Endodermal cell (in vitro differentiated cells): ENCODE measurements at regions not wholly inside any gene's neighbourhood (a gene's known extent, or its start where the extent isn't known, plus 50 kb on each side); places are given as distances from the start of the nearest gene placed in this dataset.

Experiments
- DNase-seq: peaks from one replicate; pipeline ENCODE4 v3.0.0-alpha.2; 2017
- H3K27ac ChIP-seq: 2 replicates; pipeline ENCODE4 v1.5.1; 2013; ENCODE audit warnings: mild to moderate bottlenecking, low read depth, low read length, moderate library complexity
- H3K27me3 ChIP-seq: 2 replicates; pipeline ENCODE4 v1.6.1; 2013; ENCODE audit warnings: mild to moderate bottlenecking, low read length, moderate library complexity; ENCODE audit not compliant: insufficient read depth, control insufficient read depth, poor library complexity, severe bottlenecking
- H3K36me3 ChIP-seq: 2 replicates; pipeline ENCODE4 v1.7.0; 2013; ENCODE audit warnings: mild to moderate bottlenecking, low read length, moderate library complexity; ENCODE audit not compliant: control insufficient read depth, insufficient read depth
- H3K4me1 ChIP-seq: one replicate; pipeline ENCODE4 v1.7.0; 2013; ENCODE audit warnings: low read length; ENCODE audit not compliant: control insufficient read depth, insufficient read depth
- H3K4me3 ChIP-seq: 2 replicates; pipeline ENCODE4 v1.5.1; 2013; ENCODE audit warnings: mild to moderate bottlenecking, low read length, moderate library complexity
- H3K9ac ChIP-seq: 2 replicates; pipeline ENCODE4 v1.6.1; 2013; ENCODE audit warnings: mild to moderate bottlenecking, low read length, moderate library complexity; ENCODE audit not compliant: poor library complexity, severe bottlenecking; ENCODE audit errors: extremely low read depth
- H3K9me3 ChIP-seq: 2 replicates; pipeline ENCODE4 v1.6.1; 2013; ENCODE audit warnings: mild to moderate bottlenecking, low read length, moderate library complexity; ENCODE audit not compliant: control insufficient read depth
- H3K27ac Mint-ChIP-seq: 2 replicates; pipeline ENCODE4 v1.8.0; 2020; ENCODE audit warnings: mixed read lengths
- H3K27me3 Mint-ChIP-seq: 2 replicates; pipeline ENCODE4 v1.8.0; 2021; ENCODE audit warnings: mild to moderate bottlenecking, mixed read lengths; ENCODE audit not compliant: insufficient read depth
- H3K36me3 Mint-ChIP-seq: 2 replicates; pipeline ENCODE4 v1.8.0; 2020; ENCODE audit warnings: low read depth, mixed read lengths
- H3K4me1 Mint-ChIP-seq: 2 replicates; pipeline ENCODE4 v1.8.0; 2020; ENCODE audit warnings: mixed read lengths
- H3K4me3 Mint-ChIP-seq: 2 replicates; pipeline ENCODE4 v1.8.0; 2020; ENCODE audit warnings: mild to moderate bottlenecking, moderate library complexity, mixed read lengths
- H3K9me3 Mint-ChIP-seq: 2 replicates; pipeline ENCODE4 v1.8.0; 2020; ENCODE audit warnings: mild to moderate bottlenecking, mixed read lengths
- WGBS, 2 experiments: methylation state at CpG; one replicate each; pipeline versions ENCODE4 v1.1.5 to v1.1.7; 2013; ENCODE audit warnings: missing lambda C conversion rate in 2 of 2, mixed read lengths in 1 of 2; ENCODE audit not compliant: insufficient coverage in 1 of 2, insufficient read length in 1 of 2; 5-methylcytosine and 5-hydroxymethylcytosine counted together
- TF ChIP-seq, protein P1 (sequence below): fragments of 200-600 bp; sonication (generic); conservative IDR thresholded peaks from 2 replicates; pipeline ENCODE4 v1.5.0; 2021; ENCODE audit warnings: antibody characterized with exemption, mild to moderate bottlenecking

DNA sequence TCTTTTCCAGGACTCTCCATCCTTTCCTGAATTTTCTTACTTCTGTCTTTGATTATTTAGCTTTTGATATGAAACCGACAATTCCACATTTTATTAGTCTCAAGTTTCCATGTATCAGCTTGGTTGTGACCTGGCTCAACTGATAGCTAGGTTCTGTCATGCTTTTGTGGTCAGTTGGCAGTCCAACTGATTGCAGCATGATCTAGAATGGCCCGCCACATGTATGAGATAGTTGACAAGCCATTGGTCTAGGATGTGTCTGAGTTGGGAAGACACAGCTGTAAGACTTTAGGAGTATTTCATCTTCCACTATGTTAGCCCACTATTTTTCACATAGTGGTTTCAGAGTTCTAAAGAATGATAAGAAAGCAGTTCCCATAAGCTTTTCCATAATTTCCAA is 117.5 kb upstream of the GRID2 start:
- TF ChIP-seq, protein P1, sequence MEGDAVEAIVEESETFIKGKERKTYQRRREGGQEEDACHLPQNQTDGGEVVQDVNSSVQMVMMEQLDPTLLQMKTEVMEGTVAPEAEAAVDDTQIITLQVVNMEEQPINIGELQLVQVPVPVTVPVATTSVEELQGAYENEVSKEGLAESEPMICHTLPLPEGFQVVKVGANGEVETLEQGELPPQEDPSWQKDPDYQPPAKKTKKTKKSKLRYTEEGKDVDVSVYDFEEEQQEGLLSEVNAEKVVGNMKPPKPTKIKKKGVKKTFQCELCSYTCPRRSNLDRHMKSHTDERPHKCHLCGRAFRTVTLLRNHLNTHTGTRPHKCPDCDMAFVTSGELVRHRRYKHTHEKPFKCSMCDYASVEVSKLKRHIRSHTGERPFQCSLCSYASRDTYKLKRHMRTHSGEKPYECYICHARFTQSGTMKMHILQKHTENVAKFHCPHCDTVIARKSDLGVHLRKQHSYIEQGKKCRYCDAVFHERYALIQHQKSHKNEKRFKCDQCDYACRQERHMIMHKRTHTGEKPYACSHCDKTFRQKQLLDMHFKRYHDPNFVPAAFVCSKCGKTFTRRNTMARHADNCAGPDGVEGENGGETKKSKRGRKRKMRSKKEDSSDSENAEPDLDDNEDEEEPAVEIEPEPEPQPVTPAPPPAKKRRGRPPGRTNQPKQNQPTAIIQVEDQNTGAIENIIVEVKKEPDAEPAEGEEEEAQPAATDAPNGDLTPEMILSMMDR: no peak
- Mint-ChIP-seq H3K4me3 (no peak overlapping the region), H3K9me3 (peaks cover 5% of the 10 kb centered on the region), H3K27me3 (peaks cover 9% of the 10 kb centered on the region), H3K4me1 (no peaks in the 10 kb centered on the region), H3K36me3 (no peaks in the 10 kb centered on the region), H3K27ac (no peak overlapping the region)
- Histone ChIP-seq H3K27ac (no peak overlapping the region), H3K9me3 (no peaks in the 10 kb centered on the region), H3K4me3 (no peak overlapping the region), H3K36me3 (no peaks in the 10 kb centered on the region), H3K27me3 (no peaks in the 10 kb centered on the region), H3K9ac (no peak overlapping the region), H3K4me1 (no peaks in the 10 kb centered on the region)
- DNase-seq: no peak
- WGBS, 2 experiments: 98 to 100% methylated on average over 1 to 2 of the region's 2 CpGs

DNA sequence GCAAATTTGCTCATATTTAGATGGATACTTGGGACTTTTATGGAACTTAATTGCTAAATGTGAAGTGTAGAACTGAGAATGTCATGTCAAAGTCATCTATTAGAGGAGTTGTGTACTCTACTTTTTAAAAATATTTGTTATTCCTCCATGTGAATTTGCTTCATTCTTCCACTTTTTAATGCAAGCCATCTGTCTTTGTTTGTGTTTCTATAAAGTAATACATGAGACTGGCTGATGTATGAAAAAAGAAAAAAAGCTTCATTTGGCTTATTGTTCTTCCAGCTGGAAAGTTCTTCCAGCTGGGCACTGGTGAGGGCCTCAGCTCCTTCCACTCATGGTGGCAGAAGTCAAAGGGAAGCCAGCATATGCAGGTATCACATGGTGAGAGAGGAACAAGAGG is 114.6 kb upstream of the GRID2 start:
- Histone ChIP-seq H3K9me3 (no peaks in the 10 kb centered on the region), H3K4me1 (no peaks in the 10 kb centered on the region), H3K36me3 (no peaks in the 10 kb centered on the region), H3K27me3 (no peaks in the 10 kb centered on the region), H3K9ac (no peak overlapping the region), H3K27ac (no peak overlapping the region), H3K4me3 (no peak overlapping the region)
- no peak for DNase-seq
- H3K27ac Mint-ChIP-seq: no peak overlapping the region
- TF ChIP-seq, protein P1: no peak
- no peaks in the 10 kb centered on the region for H3K4me1 Mint-ChIP-seq
- H3K36me3 Mint-ChIP-seq: no peaks in the 10 kb centered on the region
- H3K4me3 Mint-ChIP-seq: no peak overlapping the region
- H3K9me3 Mint-ChIP-seq: no peaks in the 10 kb centered on the region
- peaks cover 6% of the 10 kb centered on the region for H3K27me3 Mint-ChIP-seq

DNA sequence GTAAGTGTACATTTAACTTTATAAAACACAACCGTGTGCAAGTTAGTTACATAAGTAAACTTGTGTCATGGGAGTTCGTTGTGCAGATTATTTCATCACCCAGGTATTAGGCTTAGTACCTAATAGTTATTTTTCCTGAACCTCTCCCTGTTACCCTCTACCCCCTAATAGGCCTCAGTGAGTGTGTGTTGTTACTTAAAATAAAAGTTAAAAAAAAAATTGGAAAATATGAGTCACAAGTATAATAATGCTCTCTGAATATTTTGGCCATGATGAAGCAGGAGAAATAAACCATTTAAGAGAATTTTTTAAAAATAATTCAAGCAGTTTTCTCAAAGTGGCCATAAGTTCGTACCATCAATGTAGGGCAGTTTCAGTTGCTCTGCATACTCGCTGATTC is 105.1 kb upstream of the GRID2 start:
- no peak for DNase-seq
- TF ChIP-seq, protein P1: no peak
- Mint-ChIP-seq H3K27ac (no peak overlapping the region), H3K36me3 (no peaks in the 10 kb centered on the region), H3K27me3 (peaks cover 9% of the 10 kb centered on the region), H3K9me3 (no peaks in the 10 kb centered on the region), H3K4me1 (no peaks in the 10 kb centered on the region), H3K4me3 (no peak overlapping the region)
- Histone ChIP-seq H3K9ac (no peak overlapping the region), H3K27me3 (no peaks in the 10 kb centered on the region), H3K36me3 (no peaks in the 10 kb centered on the region), H3K4me1 (no peaks in the 10 kb centered on the region), H3K4me3 (no peak overlapping the region), H3K27ac (no peak overlapping the region), H3K9me3 (no peaks in the 10 kb centered on the region)
- WGBS, 2 experiments: 89 to 94% methylated on average over 2 to 3 of the region's 4 CpGs
